Stimulated activated CD4-positive, alpha-beta T cell treated with anti-CD3 and anti-CD28 coated beads, Interleukin-15, amount 100 ng/mL, for 1 hour (primary cell): ENCODE measurements at regions not wholly inside any gene's neighbourhood (a gene's known extent, or its start where the extent isn't known, plus 50 kb on each side); places are given as distances from the start of the nearest gene placed in this dataset.

Experiments
- DNase-seq, 2 donors: peaks; one replicate each; pipeline ENCODE4 v3.0.0-alpha.2; 2020; ENCODE audit warnings: low read depth in 1 of 2, low spot score in 1 of 2

GRCh38 chr20:60729135-60729900, 522.7 kb upstream of the CDH4 start:
- DNase-seq: no peak

GRCh38 chr20:60732322-60732721, 519.7 kb upstream of the CDH4 start:
- no peak for DNase-seq

GRCh38 chr20:60748086-60748485, 504.0 kb upstream of the CDH4 start:
- no peak for DNase-seq

GRCh38 chr20:60749804-60750602, 502.1 kb upstream of the CDH4 start:
- DNase-seq: no peak

- no peak for DNase-seq
Observed at GRCh38 chr20:60750909-60751308, 501.2 kb upstream of the CDH4 start.

GRCh38 chr20:60751826-60752225, 500.2 kb upstream of the CDH4 start:
- no peak for DNase-seq

GRCh38 chr20:60752741-60753420, 499.2 kb upstream of the CDH4 start:
- DNase-seq: no peak

- no peak for DNase-seq
Observed at GRCh38 chr20:60754856-60755255, 497.2 kb upstream of the CDH4 start.

- no peak for DNase-seq
Observed at GRCh38 chr20:60759651-60760050, 492.4 kb upstream of the CDH4 start.

- DNase-seq: no peak
Observed at GRCh38 chr20:60760256-60761000, 491.6 kb upstream of the CDH4 start.

GRCh38 chr20:60761056-60761455, 491.0 kb upstream of the CDH4 start:
- no peak for DNase-seq

- DNase-seq: no peak
Observed at GRCh38 chr20:60762386-60762785, 489.7 kb upstream of the CDH4 start.

GRCh38 chr20:60764328-60764727, 487.7 kb upstream of the CDH4 start:
- DNase-seq: no peak

- DNase-seq: no peak
Observed at GRCh38 chr20:60764771-60765170, 487.3 kb upstream of the CDH4 start.

- DNase-seq: no peak
Observed at GRCh38 chr20:60765821-60766403, 486.1 kb upstream of the CDH4 start.

GRCh38 chr20:60768216-60768615, 483.8 kb upstream of the CDH4 start:
- no peak for DNase-seq

GRCh38 chr20:60780388-60781025, 471.6 kb upstream of the CDH4 start:
- no peak for DNase-seq

- DNase-seq: no peak
Observed at GRCh38 chr20:60782959-60783625, 469.0 kb upstream of the CDH4 start.

- DNase-seq: no peak
Observed at GRCh38 chr20:60785301-60785700, 466.8 kb upstream of the CDH4 start.

GRCh38 chr20:60785785-60786184, 466.3 kb upstream of the CDH4 start:
- DNase-seq: no peak
